Erythroblast (primary cell): ENCODE measurements at regions not wholly inside any gene's neighbourhood (a gene's known extent, or its start where the extent isn't known, plus 50 kb on each side); places are given as distances from the start of the nearest gene placed in this dataset.

ENCODE experiments used
- GATA1 ChIP-seq: IDR thresholded peaks from 2 replicates; pipeline ENCODE4 v1.6.1; 2011; ENCODE audit warnings: low read depth, mild to moderate bottlenecking, control low read depth, low read length, moderate library complexity
- POLR2A ChIP-seq: IDR thresholded peaks from 2 replicates; pipeline ENCODE4 v1.6.1; 2011; ENCODE audit warnings: mild to moderate bottlenecking, low read length

DNA sequence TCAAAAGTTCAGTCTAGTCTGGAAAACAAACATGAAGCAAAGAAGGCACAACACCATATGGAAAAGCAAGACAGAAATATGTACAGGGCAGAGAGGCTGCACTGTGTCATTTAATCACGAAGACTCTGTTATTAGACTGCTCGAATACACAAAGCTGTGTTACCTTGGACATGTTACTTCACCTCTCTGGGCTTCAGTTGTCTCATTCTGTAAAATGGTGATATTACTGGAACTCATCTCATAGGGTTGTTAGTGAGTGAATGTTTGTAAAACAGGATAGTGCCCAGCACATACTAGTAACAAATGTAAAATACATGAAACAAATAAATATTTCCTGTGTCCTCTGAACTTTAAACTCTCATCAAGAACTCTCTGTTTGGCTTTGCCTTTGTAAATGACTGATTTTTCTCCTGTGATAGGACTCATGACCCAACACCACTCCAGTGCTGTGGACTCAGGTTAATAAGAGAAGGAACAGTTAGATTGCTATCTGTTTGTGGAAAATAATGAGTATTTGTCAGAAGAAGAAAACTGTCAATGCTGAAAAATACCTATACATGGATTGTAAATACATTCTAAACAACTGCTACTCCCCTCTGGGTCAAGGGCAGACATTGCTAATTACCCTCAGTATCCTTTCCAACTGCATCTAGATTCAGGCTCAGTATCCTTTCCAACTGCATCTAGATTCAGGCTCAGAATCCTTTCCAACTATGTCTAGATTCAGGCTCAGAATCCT, 62.3 kb downstream of the ZIC5 start:
- TF ChIP-seq POLR2A (no peak), GATA1 (no peak)
